ENCODE measurements at regions not wholly inside any gene's neighbourhood (a gene's known extent, or its start where the extent isn't known, plus 50 kb on each side); places are given as distances from the start of the nearest gene placed in this dataset.

DNA sequence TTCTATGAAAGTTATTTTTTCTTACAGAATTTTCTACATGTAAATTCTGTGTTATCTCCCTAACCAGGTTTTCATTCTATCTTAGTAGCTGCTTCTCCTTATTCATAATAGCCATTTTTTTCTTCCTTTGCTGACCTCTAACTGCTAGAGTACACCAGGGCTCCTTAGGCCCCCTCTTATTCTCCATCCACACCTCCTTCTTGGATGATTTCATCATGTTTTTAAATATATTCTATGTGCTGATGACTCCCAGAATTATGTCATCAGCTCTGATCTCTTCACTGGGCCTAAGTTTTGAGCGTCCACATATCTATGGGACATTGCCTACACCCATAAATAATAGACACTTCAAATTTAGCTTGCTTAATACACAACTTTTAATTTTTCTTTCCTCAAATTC lies 721.5 kb downstream of the SLC16A7 start:
- Histone ChIP-seq H3K9ac (ENCODE audit: low read depth in 1 of 2, low read length in 2 of 2) (no peak overlapping the region), H3K36me3 (ENCODE audit: control insufficient read depth in 4 of 4, insufficient read depth in 3 of 4, low read depth in 1 of 4, low read length in 3 of 4) (no peaks in the 10 kb centered on the region), H3K4me3 (ENCODE audit: low read depth in 1 of 3, low read length in 3 of 3) (no peak overlapping the region), H3K27ac (ENCODE audit: low read depth in 1 of 2, low read length in 2 of 2) (no peak overlapping the region), H3K4me1 (ENCODE audit: control insufficient read depth in 4 of 4, insufficient read depth in 4 of 4, low read length in 3 of 4) (no peaks in the 10 kb centered on the region), H3K9me3 (ENCODE audit: control insufficient read depth in 4 of 4, low read length in 3 of 4) (no peaks in the 10 kb centered on the region), H3K27me3 (ENCODE audit: control insufficient read depth in 4 of 4, insufficient read depth in 4 of 4, low read length in 3 of 4) (no peaks in the 10 kb centered on the region)
- TF ChIP-seq TAF1 (conservative IDR thresholded peaks at IDR 0.05) (no peak), EGR1 (IDR thresholded peaks at IDR 0.05; ENCODE audit: low read depth in 2 of 2) (no peak)
- TF ChIP-seq, protein P1, sequence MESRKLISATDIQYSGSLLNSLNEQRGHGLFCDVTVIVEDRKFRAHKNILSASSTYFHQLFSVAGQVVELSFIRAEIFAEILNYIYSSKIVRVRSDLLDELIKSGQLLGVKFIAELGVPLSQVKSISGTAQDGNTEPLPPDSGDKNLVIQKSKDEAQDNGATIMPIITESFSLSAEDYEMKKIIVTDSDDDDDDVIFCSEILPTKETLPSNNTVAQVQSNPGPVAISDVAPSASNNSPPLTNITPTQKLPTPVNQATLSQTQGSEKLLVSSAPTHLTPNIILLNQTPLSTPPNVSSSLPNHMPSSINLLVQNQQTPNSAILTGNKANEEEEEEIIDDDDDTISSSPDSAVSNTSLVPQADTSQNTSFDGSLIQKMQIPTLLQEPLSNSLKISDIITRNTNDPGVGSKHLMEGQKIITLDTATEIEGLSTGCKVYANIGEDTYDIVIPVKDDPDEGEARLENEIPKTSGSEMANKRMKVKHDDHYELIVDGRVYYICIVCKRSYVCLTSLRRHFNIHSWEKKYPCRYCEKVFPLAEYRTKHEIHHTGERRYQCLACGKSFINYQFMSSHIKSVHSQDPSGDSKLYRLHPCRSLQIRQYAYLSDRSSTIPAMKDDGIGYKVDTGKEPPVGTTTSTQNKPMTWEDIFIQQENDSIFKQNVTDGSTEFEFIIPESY (IDR thresholded peaks at IDR 0.05) = no peak
- 63% methylated on average over 1 of the region's 1 CpG for WGBS
- DNase-seq (ENCODE audit: low spot score) = no peak

DNA sequence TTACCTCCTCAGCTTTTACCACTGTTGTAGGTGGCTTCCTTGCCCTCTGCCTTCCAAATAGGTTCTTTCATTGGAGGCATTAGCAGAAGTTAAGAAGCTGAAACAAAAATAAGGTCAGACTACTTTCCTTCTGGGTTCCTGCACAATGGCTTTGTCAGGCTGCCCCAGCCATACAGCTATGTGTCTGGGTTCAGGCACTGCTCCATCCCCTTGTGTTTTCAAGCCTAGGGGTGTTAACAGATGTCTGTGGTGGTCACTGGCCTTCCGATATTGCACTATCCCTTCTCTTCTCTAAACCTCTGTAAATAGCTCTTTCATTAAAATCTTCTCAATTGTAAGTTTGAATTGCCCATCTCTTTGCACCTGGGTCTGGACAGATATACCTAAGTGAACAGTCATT lies 728.9 kb downstream of the SLC16A7 start:
- no peak for TF ChIP-seq FOXA2 (IDR thresholded peaks at IDR 0.05)
- TF ChIP-seq, protein P2, sequence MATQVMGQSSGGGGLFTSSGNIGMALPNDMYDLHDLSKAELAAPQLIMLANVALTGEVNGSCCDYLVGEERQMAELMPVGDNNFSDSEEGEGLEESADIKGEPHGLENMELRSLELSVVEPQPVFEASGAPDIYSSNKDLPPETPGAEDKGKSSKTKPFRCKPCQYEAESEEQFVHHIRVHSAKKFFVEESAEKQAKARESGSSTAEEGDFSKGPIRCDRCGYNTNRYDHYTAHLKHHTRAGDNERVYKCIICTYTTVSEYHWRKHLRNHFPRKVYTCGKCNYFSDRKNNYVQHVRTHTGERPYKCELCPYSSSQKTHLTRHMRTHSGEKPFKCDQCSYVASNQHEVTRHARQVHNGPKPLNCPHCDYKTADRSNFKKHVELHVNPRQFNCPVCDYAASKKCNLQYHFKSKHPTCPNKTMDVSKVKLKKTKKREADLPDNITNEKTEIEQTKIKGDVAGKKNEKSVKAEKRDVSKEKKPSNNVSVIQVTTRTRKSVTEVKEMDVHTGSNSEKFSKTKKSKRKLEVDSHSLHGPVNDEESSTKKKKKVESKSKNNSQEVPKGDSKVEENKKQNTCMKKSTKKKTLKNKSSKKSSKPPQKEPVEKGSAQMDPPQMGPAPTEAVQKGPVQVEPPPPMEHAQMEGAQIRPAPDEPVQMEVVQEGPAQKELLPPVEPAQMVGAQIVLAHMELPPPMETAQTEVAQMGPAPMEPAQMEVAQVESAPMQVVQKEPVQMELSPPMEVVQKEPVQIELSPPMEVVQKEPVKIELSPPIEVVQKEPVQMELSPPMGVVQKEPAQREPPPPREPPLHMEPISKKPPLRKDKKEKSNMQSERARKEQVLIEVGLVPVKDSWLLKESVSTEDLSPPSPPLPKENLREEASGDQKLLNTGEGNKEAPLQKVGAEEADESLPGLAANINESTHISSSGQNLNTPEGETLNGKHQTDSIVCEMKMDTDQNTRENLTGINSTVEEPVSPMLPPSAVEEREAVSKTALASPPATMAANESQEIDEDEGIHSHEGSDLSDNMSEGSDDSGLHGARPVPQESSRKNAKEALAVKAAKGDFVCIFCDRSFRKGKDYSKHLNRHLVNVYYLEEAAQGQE (IDR thresholded peaks at IDR 0.05) = no peak
- no peak for TF ChIP-seq RAD21 (IDR thresholded peaks at IDR 0.05)
- no peak for TF ChIP-seq SP1 (IDR thresholded peaks at IDR 0.05)
- no peak for TF ChIP-seq TAF1 (conservative IDR thresholded peaks at IDR 0.05)
- no peaks in the 10 kb centered on the region for H3K4me1 ChIP-seq (ENCODE audit: control insufficient read depth in 4 of 4, insufficient read depth in 4 of 4, low read length in 3 of 4)
- peaks cover 0 to 2% (median 0%) of the 10 kb centered on the region in 4 donors for H3K9me3 ChIP-seq (ENCODE audit: control insufficient read depth in 4 of 4, low read length in 3 of 4)
- H3K27ac ChIP-seq (ENCODE audit: low read depth in 1 of 2, low read length in 2 of 2) = no peak overlapping the region
- DNase-seq (ENCODE audit: low spot score) = no peak
- no peaks in the 10 kb centered on the region for H3K36me3 ChIP-seq (ENCODE audit: control insufficient read depth in 4 of 4, insufficient read depth in 3 of 4, low read depth in 1 of 4, low read length in 3 of 4)
- no peak overlapping the region for H3K4me3 ChIP-seq (ENCODE audit: low read depth in 1 of 3, low read length in 3 of 3)
- no peaks in the 10 kb centered on the region for H3K27me3 ChIP-seq (ENCODE audit: control insufficient read depth in 4 of 4, insufficient read depth in 4 of 4, low read length in 3 of 4)
- H3K9ac ChIP-seq (ENCODE audit: low read depth in 1 of 2, low read length in 2 of 2) = no peak overlapping the region
- 73% methylated on average over 1 of the region's 1 CpG for WGBS

DNA sequence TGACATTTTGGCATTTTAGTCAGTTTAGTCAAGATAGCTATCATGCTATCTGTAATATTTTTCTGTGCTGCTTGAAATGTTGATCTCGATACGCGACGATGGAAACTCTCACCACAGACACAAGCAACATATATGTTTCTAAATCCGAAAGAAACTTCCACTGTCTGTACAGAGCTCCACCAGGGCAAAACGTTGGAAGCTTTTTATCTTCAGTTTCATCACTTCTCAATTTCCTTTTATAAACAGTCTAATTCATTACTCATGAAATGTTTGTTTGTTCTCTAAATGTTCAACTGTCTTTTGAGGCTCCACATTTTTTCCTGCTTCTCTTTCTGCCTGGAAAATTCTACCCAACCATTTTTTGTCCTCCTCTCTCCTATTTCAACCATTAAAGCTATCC lies 737.6 kb downstream of the SLC16A7 start:
- Histone ChIP-seq H3K27me3 (ENCODE audit: control insufficient read depth in 4 of 4, insufficient read depth in 4 of 4, low read length in 3 of 4) (no peaks in the 10 kb centered on the region), H3K4me1 (ENCODE audit: control insufficient read depth in 4 of 4, insufficient read depth in 4 of 4, low read length in 3 of 4) (no peaks in the 10 kb centered on the region), H3K36me3 (ENCODE audit: control insufficient read depth in 4 of 4, insufficient read depth in 3 of 4, low read depth in 1 of 4, low read length in 3 of 4) (no peaks in the 10 kb centered on the region), H3K27ac (ENCODE audit: low read depth in 1 of 2, low read length in 2 of 2) (no peak overlapping the region), H3K9ac (ENCODE audit: low read depth in 1 of 2, low read length in 2 of 2) (no peak overlapping the region), H3K9me3 (ENCODE audit: control insufficient read depth in 4 of 4, low read length in 3 of 4) (no peaks in the 10 kb centered on the region), H3K4me3 (ENCODE audit: low read depth in 1 of 3, low read length in 3 of 3) (no peak overlapping the region)
- 74% methylated on average over 6 of the region's 6 CpGs for WGBS
- no peak for TF ChIP-seq SP1 (IDR thresholded peaks at IDR 0.05)
- TF ChIP-seq EGR1 (IDR thresholded peaks at IDR 0.05; ENCODE audit: low read depth in 2 of 2) = no peak
- no peak for TF ChIP-seq FOXA2 (IDR thresholded peaks at IDR 0.05)
- TF ChIP-seq, protein P1 (IDR thresholded peaks at IDR 0.05) = no peak
- TF ChIP-seq JUND (IDR thresholded peaks at IDR 0.05) = no peak
- TF ChIP-seq FOXA1 (IDR thresholded peaks at IDR 0.05) = no peak
- TF ChIP-seq NR2F2 (IDR thresholded peaks at IDR 0.05) = no peak
- TF ChIP-seq, protein P3, sequence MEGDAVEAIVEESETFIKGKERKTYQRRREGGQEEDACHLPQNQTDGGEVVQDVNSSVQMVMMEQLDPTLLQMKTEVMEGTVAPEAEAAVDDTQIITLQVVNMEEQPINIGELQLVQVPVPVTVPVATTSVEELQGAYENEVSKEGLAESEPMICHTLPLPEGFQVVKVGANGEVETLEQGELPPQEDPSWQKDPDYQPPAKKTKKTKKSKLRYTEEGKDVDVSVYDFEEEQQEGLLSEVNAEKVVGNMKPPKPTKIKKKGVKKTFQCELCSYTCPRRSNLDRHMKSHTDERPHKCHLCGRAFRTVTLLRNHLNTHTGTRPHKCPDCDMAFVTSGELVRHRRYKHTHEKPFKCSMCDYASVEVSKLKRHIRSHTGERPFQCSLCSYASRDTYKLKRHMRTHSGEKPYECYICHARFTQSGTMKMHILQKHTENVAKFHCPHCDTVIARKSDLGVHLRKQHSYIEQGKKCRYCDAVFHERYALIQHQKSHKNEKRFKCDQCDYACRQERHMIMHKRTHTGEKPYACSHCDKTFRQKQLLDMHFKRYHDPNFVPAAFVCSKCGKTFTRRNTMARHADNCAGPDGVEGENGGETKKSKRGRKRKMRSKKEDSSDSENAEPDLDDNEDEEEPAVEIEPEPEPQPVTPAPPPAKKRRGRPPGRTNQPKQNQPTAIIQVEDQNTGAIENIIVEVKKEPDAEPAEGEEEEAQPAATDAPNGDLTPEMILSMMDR (IDR thresholded peaks at IDR 0.05; ENCODE audit: low read depth, low read length, missing input control) = no peak
- TF ChIP-seq, protein P4, sequence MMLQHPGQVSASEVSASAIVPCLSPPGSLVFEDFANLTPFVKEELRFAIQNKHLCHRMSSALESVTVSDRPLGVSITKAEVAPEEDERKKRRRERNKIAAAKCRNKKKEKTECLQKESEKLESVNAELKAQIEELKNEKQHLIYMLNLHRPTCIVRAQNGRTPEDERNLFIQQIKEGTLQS (IDR thresholded peaks at IDR 0.05) = no peak
- TF ChIP-seq GABPA (IDR thresholded peaks at IDR 0.05 in 1 of 2, conservative IDR thresholded peaks at IDR 0.05 in 1 of 2) = no peak
- TF ChIP-seq, protein P5, sequence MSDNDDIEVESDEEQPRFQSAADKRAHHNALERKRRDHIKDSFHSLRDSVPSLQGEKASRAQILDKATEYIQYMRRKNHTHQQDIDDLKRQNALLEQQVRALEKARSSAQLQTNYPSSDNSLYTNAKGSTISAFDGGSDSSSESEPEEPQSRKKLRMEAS (IDR thresholded peaks at IDR 0.05) = no peak
- no peak for TF ChIP-seq HNF4A (conservative IDR thresholded peaks at IDR 0.05)
- no peak for TF ChIP-seq RAD21 (IDR thresholded peaks at IDR 0.05)
- TF ChIP-seq YY1 (IDR thresholded peaks at IDR 0.05) = no peak
- no peak for TF ChIP-seq TAF1 (conservative IDR thresholded peaks at IDR 0.05)
- no peak for TF ChIP-seq RXRA (IDR thresholded peaks at IDR 0.05)
- TF ChIP-seq HNF4G (IDR thresholded peaks at IDR 0.05) = no peak
- no peak for DNase-seq (ENCODE audit: low spot score)
